HFFc6 (cell line): ENCODE measurements at regions not wholly inside any gene's neighbourhood (a gene's known extent, or its start where the extent isn't known, plus 50 kb on each side); places are given as distances from the start of the nearest gene placed in this dataset.
A peak's percentile ranks its signal among the peaks of the same experiment; 100 is the strongest.
"Not testable (repeated sequence)": the region's sequence is repeated elsewhere in the genome, so short reads cannot be mapped to it uniquely, and the experiment has no call there.

Experiments used
- DNase-seq: peaks from one replicate; pipeline ENCODE4 v3.0.0-alpha.2; 2018
- H3K27ac Mint-ChIP-seq: 2 replicates; pipeline ENCODE4 v1.8.0; 2020; ENCODE audit warnings: mild to moderate bottlenecking, mixed read lengths
- H3K27me3 Mint-ChIP-seq: 2 replicates; pipeline ENCODE4 v1.8.0; 2021; ENCODE audit warnings: mild to moderate bottlenecking, moderate library complexity, mixed read lengths; ENCODE audit not compliant: insufficient read depth
- H3K36me3 Mint-ChIP-seq: 2 replicates; pipeline ENCODE4 v1.8.0; 2021; ENCODE audit warnings: low read depth, mixed read lengths
- H3K4me1 Mint-ChIP-seq: 2 replicates; pipeline ENCODE4 v1.8.0; 2020; ENCODE audit warnings: low read depth, mixed read lengths
- H3K4me3 Mint-ChIP-seq: 2 replicates; pipeline ENCODE4 v1.8.0; 2020; ENCODE audit warnings: mild to moderate bottlenecking, moderate library complexity, mixed read lengths
- H3K9me3 Mint-ChIP-seq: 2 replicates; pipeline ENCODE4 v1.8.0; 2020; ENCODE audit warnings: mild to moderate bottlenecking, mixed read lengths
- TF ChIP-seq, protein P1 (sequence below): fragments of 200-600 bp; sonication (generic); IDR thresholded peaks from 2 replicates; pipeline ENCODE4 v1.5.0; 2021; ENCODE audit warnings: antibody characterized with exemption, mild to moderate bottlenecking

DNA sequence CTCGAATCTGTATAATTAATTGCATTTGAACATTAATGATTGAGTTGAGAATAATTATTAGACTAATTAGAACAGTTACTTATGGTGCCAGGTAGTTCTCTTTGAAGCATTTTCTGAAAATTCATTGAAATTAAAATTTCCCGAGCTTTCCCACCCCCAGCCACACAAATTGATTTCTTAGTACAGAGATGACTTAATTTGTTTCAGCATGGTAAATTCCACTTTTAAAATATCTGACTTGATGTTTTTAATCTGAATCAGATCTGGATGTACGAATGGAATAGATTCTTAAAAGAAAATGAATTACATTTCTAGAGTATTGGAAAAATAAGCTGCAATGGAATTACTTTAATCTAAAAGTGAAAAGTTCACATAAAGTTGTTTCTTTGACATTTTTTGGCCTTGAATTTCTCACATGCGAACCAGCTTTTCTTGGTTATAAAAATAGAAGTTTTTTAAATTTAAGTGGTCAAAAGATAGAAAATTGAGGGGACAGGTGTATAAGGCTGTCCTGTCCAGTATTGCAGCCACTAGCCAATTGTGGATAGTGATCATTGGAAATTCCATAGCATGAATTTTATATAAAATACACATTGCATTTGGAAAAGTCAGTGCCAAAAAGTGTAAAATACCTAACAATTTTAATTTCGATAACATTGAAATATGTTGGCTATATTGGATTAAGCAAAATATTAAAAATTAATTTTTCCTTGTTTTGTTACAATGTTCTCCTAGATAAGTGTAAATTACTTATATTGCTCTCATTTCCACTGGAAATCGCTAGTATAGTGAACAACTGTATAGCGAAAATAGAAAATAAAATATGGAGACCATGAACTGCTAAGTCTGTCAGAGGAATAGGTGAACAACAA, 102.9 kb downstream of the OR2B2 start:
- Mint-ChIP-seq H3K4me1 (peaks cover 68% of the 10 kb centered on the region), H3K27me3 (peaks cover 15% of the 10 kb centered on the region), H3K4me3 (peak overlapping the region; percentile 95), H3K27ac (peak overlapping the region; percentile 98), H3K9me3 (no peaks in the 10 kb centered on the region), H3K36me3 (no peaks in the 10 kb centered on the region)
- DNase-seq: no peak
- TF ChIP-seq, protein P1, sequence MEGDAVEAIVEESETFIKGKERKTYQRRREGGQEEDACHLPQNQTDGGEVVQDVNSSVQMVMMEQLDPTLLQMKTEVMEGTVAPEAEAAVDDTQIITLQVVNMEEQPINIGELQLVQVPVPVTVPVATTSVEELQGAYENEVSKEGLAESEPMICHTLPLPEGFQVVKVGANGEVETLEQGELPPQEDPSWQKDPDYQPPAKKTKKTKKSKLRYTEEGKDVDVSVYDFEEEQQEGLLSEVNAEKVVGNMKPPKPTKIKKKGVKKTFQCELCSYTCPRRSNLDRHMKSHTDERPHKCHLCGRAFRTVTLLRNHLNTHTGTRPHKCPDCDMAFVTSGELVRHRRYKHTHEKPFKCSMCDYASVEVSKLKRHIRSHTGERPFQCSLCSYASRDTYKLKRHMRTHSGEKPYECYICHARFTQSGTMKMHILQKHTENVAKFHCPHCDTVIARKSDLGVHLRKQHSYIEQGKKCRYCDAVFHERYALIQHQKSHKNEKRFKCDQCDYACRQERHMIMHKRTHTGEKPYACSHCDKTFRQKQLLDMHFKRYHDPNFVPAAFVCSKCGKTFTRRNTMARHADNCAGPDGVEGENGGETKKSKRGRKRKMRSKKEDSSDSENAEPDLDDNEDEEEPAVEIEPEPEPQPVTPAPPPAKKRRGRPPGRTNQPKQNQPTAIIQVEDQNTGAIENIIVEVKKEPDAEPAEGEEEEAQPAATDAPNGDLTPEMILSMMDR: no peak

DNA sequence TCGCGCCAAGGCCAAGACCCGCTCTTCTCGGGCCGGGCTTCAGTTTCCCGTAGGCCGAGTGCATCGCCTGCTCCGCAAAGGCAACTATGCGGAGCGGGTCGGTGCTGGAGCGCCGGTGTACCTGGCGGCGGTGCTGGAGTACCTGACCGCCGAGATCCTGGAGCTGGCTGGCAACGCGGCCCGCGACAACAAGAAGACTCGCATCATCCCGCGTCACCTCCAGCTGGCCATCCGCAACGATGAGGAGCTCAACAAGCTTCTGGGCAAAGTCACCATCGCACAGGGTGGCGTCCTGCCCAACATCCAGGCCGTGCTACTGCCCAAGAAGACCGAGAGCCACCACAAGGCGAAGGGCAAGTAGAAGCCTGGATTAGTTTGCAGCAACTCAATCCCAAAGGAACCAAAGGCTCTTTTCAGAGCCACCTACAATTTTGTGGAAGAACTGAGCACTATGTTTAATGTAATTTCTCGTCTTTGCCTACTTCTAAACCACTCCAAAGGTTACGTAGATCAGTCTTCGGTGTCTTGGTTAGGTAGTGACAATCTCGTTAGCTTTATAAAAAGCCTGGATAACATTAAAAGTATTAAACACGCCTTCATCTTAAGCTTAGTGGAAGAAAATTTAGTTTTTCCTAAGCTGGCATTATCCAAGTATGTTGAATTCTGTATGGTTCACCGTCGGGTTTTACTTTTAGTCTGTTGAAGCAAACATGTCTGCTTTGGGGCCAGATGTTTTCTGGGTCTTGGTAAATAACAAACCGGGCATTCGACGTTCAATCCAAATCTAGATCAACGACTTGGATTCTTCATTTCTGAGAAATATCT, 103.7 kb downstream of the OR2B2 start:
- peak; percentile 44 for DNase-seq
- not testable (repeated sequence) for H3K36me3 Mint-ChIP-seq, H3K9me3 Mint-ChIP-seq
- H3K4me3 Mint-ChIP-seq: peak overlapping the region; percentile 95
- H3K4me1 Mint-ChIP-seq: peaks cover 60% of the 10 kb centered on the region
- peaks cover 13% of the 10 kb centered on the region for H3K27me3 Mint-ChIP-seq
- H3K27ac Mint-ChIP-seq: peak overlapping the region; percentile 98
- TF ChIP-seq, protein P1: peak; percentile 12; the same call in 1 of the 2 replicates

DNA sequence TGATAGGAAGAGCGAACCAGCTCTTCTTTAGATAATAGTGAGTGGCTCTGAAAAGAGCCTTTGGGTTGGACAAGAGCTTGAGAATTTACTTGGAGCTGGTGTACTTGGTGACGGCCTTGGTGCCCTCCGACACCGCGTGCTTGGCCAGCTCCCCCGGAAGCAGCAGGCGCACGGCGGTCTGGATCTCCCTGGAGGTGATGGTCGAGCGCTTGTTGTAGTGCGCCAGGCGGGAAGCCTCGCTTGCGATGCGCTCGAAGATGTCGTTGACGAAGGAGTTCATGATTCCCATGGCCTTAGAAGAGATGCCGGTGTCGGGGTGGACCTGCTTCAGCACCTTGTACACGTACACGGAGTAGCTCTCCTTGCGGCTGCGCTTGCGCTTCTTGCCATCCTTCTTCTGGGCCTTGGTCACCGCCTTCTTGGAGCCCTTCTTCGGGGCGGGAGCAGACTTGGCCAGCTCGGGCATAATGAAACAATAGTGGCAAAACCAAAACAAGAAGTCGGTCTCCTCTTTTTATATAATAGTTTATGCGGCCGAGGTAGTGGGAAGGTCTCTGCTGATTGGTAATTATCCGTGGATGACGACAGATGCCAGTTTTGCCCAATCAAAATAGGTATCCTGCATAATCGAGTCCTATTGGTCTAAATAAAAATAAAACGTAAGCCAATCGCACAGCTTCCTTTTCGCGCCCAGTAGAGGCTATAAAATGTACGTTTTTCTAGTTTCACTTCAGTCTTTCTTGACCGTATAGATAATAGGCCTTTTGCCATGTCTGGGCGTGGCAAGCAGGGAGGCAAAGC, 104.6 kb downstream of the OR2B2 start:
- H3K4me1 Mint-ChIP-seq: peaks cover 56% of the 10 kb centered on the region
- DNase-seq: peak; percentile 98
- not testable (repeated sequence) for H3K36me3 Mint-ChIP-seq, H3K9me3 Mint-ChIP-seq
- H3K27ac Mint-ChIP-seq: peak overlapping the region; percentile 98
- H3K4me3 Mint-ChIP-seq: peak overlapping the region; percentile 95
- peaks cover 13% of the 10 kb centered on the region for H3K27me3 Mint-ChIP-seq

DNA sequence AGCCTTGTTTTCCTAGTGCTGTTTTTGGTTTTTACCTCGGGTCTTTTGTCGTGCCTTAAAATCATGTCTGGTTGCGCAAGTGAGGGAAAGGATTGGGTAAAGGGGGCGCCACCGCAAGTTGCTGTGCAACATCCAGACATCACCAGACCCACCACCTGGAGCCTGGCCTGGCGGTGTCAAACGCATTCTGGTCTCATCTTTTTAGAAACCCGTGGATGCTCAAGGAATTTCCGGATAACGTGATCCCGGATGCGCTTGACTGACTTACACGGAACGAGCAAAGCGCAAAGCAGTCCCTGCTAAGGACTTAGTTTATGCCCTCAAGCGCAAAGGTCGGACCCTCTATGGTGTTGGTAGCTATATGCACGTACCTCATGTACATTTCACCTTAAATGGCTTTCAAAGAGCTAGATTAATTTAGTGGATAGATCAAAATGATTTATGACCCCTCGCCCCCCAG, 105.2 kb downstream of the OR2B2 start:
- TF ChIP-seq, protein P1: peak; percentile 45
- peaks cover 13% of the 10 kb centered on the region for H3K27me3 Mint-ChIP-seq
- H3K4me1 Mint-ChIP-seq: peaks cover 52% of the 10 kb centered on the region
- peak; percentile 34 for DNase-seq
- H3K4me3 Mint-ChIP-seq: peak overlapping the region; percentile 95
- no peaks in the 10 kb centered on the region for H3K9me3 Mint-ChIP-seq
- no peaks in the 10 kb centered on the region for H3K36me3 Mint-ChIP-seq
- peak overlapping the region; percentile 98 for H3K27ac Mint-ChIP-seq

DNA sequence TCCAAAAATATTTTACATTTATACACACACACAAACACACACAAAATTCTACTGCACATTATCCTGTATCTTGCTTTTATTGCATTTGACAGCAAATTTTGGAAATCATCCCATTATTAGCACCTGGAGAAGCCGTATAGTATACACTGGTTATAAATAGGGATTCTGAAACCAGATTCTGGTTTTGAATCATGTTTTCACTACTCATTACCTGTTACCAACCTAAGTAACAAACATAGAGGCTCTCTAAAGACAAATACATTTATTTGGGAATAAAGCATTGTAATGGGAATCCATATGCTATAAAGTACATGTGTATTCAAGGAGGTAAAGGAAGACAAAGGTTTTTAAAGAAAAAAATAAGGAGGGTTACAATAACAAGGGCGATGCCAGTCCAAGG, 106.8 kb downstream of the OR2B2 start:
- no peak overlapping the region for H3K27ac Mint-ChIP-seq

More for the DNA sequence above, 106.8 kb downstream of the OR2B2 start:
- H3K9me3 Mint-ChIP-seq: no peaks in the 10 kb centered on the region
- TF ChIP-seq, protein P1: no peak
- no peak overlapping the region for H3K4me3 Mint-ChIP-seq
- peaks cover 43% of the 10 kb centered on the region for H3K4me1 Mint-ChIP-seq
- H3K27me3 Mint-ChIP-seq: peaks cover 13% of the 10 kb centered on the region
- no peaks in the 10 kb centered on the region for H3K36me3 Mint-ChIP-seq
- no peak for DNase-seq
